GM18907 (cell line): ENCODE measurements at regions not wholly inside any gene's neighbourhood (a gene's known extent, or its start where the extent isn't known, plus 50 kb on each side); places are given as distances from the start of the nearest gene placed in this dataset.
A peak's percentile ranks its signal among the peaks of the same experiment; 100 is the strongest.

Source experiments
- ATAC-seq: cut with Tn5 transposase; IDR thresholded peaks from one replicate; pipeline ENCODE4 v1.9.1; 2021; ENCODE audit warnings: mild to moderate bottlenecking, moderate library complexity; ENCODE audit not compliant: unreplicated experiment

GRCh38 chr12:88310069-88310468, 168.0 kb downstream of the TMTC3 start:
- ATAC-seq, result no peak

- ATAC-seq, result no peak
These were observed 168.6 kb downstream of the TMTC3 start for GRCh38 chr12:88310666-88311065.

GRCh38 chr12:88313554-88313953, 171.4 kb downstream of the TMTC3 start:
- ATAC-seq, result no peak

DNA sequence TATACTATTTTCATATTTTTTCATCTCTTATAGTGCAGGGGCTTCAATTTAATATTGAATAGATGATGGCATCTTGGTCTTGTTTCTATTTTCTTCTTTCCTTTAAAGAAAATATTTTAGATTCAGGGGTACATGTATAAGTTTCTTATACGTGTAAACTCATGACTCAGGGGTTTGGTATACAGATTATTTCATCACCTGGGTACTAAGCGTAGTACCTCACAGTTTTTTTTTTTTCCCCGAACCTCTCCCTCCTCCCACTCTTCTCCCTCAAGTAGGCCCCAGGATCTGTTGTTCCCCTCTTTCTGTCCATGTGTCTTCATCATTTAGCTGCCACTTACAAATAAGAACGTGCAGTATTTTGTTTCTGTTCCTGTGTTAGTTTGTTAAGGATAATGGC, 172.6 kb downstream of the TMTC3 start:
- ATAC-seq, result no peak

- ATAC-seq, result no peak
These were observed 176.6 kb downstream of the TMTC3 start for GRCh38 chr12:88318726-88319125.

- ATAC-seq, result no peak
These were observed 183.1 kb downstream of the TMTC3 start for GRCh38 chr12:88325076-88325815.

DNA sequence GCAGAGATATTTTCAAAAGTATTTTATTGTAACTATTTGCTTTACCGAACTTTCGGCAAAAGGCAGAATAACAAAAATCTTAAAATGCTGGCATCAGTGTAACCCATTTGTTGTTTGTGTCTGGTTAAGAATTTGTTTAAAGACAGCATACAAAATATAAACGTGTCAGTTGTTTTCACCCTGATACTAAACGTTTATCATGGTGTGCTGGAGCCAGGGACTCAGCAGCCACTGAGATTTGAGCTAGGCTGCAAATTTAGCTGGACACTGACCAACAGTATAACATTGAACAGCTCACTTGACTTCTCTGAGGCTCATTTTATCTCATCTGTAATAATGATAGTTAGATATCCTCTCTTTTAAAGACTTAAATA, 183.7 kb downstream of the TMTC3 start:
- no peak for ATAC-seq

DNA sequence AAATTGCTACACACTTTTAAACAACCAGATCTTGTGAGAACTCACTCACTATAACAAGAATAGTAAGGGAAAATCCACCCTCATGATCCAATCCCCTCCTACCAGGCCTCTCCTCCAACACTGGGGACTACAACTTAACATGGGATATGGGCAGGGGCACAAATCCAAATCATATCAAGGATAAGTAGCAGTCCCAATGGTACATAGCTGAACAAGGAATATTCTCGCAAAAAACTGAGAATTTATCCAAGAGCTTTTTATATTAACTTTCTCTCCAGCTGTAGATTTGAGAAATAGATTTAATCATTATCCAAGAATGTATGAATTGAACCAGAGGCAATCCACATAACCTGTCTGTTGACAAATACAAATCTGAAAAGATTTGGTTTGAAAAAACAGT, 185.2 kb downstream of the TMTC3 start:
- no peak for ATAC-seq

DNA sequence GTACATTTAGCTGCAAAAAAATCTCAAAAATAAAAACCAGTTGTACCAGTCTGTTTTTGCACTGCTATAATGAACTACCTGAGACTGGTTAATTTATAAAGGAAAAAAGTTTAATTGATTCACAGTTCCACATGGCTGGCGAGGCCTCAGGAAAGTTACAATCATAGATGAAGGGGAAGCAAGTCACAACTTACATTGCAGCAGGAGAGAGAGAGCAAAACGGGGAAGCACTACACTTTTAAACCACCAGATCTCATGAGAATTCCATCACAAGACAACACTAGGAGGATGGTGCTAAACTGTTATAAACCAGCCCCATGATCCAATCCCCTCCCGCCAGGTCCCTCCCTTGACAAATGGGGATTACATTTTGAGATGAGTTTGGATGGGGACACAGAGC, 186.0 kb downstream of the TMTC3 start:
- no peak for ATAC-seq

DNA sequence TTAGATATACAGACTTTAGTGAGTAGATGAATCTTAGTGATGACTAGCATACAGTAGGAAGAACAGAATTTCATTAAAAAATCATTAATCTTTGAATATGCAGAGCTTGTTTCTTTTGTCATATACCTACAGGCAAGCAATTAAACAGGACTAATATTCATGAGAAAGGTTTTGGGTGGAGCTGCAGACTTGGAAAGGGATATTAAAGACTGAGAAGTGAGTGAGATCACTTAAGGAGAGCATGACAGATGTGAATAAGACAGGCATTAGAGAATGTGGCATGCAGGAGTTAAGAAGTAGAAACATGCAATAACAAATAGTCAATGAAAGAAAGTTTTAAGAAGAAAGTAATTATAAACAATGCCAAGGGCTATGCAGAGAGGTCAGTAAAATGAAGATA, 187.7 kb downstream of the TMTC3 start:
- ATAC-seq, result no peak

- peak; percentile 77 for ATAC-seq
These were observed 192.2 kb downstream of the TMTC3 start for GRCh38 chr12:88334271-88334670.

DNA sequence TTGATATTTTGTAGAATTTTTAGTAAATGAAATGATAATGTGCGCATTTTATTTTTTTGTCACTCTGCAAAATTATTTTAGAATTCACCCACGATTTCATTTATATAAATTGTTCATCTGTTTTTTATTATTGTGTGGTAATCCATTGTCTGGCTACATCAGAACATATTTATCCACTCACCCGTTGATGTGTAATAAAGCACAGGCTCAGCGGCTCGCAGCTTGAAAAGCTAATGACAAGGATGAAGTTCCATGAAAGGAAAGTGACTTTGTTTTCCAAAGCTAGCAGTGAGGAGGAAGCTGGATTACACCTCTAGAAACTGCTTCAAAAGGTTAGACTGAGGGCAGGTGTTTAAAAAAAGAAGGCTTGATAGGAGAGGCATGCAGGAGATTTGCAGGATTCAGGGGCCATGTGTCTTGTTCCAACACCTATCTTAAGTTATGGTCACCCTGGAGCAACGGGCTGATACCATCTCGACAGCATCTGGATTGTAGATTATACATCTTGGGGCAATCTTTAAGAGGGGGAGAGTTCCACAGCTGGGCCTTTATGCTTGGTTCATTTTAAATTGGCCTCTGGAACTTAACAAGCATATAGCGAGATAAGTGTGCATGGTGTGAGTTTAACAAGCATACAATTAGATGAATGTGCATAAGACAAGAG, 194.1 kb downstream of the TMTC3 start:
- ATAC-seq, result no peak

DNA sequence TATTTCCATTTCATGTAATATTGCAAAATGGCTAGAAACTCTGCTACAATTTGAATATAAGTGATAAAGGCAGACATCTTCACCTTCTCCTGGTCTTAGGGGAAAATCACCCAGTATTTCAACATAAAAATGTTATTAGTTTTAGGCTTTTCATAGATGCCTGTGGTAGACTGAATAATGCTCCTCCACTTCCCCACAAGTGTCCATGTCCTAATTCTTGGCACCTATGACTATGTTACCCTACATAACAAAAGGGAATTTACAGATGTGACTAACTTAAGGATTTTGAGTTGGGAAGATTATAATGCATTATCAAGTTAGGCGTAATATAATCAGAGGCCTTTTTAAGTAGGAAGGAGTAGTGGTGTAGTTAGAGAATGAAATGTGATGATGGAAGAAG, 196.4 kb downstream of the TMTC3 start:
- ATAC-seq, result no peak

DNA sequence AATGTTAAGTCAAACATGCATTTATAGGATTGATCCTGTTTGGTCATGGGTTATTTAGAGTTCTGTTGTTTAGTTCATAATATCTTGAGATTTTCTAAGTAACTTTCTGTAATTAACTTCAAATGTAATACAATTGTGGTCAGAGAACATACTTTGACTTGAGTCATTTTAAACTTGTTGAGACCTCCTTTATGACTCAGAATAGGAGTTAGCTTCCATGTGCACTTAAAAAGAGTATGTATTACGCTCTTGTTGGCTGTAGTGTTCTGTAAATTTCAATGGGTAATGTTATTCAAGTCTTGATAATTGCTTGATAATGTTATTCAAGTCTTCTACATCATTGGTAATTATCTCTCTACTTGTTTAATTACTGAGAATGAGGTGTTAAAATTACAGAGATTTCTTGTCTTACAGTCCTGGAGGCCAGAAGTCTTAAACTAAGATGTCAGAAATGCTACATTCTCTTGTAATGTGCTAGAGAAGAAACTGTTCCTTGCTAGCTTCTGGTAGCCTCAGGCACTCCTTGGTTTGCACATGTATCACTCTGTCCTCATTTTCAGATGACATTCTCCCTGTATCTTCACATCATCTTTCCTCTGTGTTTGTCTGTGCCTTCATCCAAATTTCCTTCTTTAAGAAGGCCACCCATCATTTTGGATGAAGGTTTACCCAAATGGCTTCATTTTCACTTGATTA, 197.3 kb downstream of the TMTC3 start:
- peak; percentile 69 for ATAC-seq

GRCh38 chr12:88339966-88340365, 197.9 kb downstream of the TMTC3 start:
- ATAC-seq, result no peak

DNA sequence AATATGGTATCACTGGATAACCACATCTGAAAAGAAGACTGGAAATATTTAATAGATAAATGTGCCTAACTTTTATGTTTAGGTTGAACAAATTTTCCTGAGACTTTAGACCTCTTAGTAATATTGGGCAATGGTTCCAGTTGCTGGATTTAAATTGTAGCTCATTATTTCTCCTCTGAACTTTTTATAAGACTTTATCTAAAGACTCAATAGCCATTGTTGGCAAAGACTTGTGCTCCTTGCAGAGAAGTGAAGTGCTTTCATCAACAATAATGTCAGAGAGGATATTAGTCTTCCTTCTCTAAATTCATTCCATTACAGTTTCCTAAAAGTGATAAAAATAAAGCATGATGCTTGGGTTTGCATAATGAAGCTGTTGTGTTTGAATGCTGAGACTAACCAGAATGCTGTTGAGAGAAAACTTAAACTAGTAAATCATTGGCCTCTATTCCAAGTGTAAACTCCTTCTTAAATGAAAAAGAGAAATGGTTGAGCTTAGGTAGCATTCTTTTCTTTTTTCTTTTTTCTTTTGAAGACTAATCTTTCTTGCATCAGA, 200.2 kb downstream of the TMTC3 start:
- no peak for ATAC-seq

- ATAC-seq, result no peak
These were observed 209.0 kb downstream of the TMTC3 start for GRCh38 chr12:88351146-88351545.

DNA sequence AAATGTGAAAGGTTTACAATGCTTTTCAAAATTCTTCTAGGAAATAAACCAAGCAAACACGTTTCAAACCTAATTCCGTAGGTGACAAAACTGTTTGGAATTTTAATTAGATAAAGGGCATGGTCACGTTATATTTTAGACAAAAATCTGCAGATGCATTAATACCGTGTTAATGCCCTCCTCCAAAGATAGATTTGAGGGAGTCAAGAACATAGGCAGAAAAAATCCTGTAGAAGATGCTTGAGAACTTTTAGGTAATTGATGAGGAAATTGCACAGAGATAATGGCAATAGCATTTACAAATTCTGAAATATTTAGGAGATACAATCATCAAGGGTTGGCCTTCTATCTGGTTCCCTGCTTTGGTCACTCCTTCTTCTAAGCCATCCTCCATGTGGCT, 212.6 kb downstream of the TMTC3 start:
- no peak for ATAC-seq

- ATAC-seq, result no peak
These were observed 218.2 kb downstream of the TMTC3 start for GRCh38 chr12:88360343-88360742.

- ATAC-seq, result no peak
These were observed 218.8 kb downstream of the KITLG start for GRCh38 chr12:88361493-88361892.

- no peak for ATAC-seq
These were observed 217.8 kb downstream of the KITLG start for GRCh38 chr12:88362439-88362838.

GRCh38 chr12:88365403-88365802, 214.9 kb downstream of the KITLG start:
- ATAC-seq, result no peak
